GM23248 (cell line): ENCODE measurements at regions not wholly inside any gene's neighbourhood (a gene's known extent, or its start where the extent isn't known, plus 50 kb on each side); places are given as distances from the start of the nearest gene placed in this dataset.
A peak's percentile ranks its signal among the peaks of the same experiment; 100 is the strongest.

Experiments
- DNase-seq: peaks from one replicate; pipeline ENCODE4 v3.0.0-alpha.2; 2015
- H2AFZ ChIP-seq: fragments of 200-600 bp; sonication (generic); 2 replicates; pipeline ENCODE4 v1.6.1; 2016; ENCODE audit warnings: antibody characterized with exemption
- H3F3A ChIP-seq: fragments of 200-600 bp; sonication (generic); 2 replicates; pipeline ENCODE4 v1.6.1; 2016; ENCODE audit warnings: mild to moderate bottlenecking, antibody characterized with exemption, mixed run types; ENCODE audit not compliant: insufficient read depth
- H3K27ac ChIP-seq: fragments of 200-600 bp; sonication (generic); 2 replicates; pipeline ENCODE4 v1.5.1; 2016; ENCODE audit warnings: mild to moderate bottlenecking
- H3K27me3 ChIP-seq: fragments of 200-600 bp; sonication (generic); replicated peaks from 2 replicates; pipeline ENCODE4 v1.6.1; 2016; ENCODE audit warnings: mild to moderate bottlenecking; ENCODE audit not compliant: insufficient read depth
- H3K36me3 ChIP-seq: fragments of 200-600 bp; sonication (generic); 2 replicates; pipeline ENCODE4 v1.6.1; 2016; ENCODE audit warnings: low read depth, mild to moderate bottlenecking
- H3K4me1 ChIP-seq: fragments of 200-600 bp; sonication (generic); 2 replicates; pipeline ENCODE4 v1.6.1; 2016; ENCODE audit warnings: mild to moderate bottlenecking; ENCODE audit not compliant: insufficient read depth
- H3K4me2 ChIP-seq: fragments of 200-600 bp; sonication (generic); one replicate; pipeline ENCODE4 v1.6.1; 2016; ENCODE audit warnings: mild to moderate bottlenecking; ENCODE audit not compliant: unreplicated experiment
- H3K4me3 ChIP-seq: fragments of 200-600 bp; sonication (generic); 2 replicates; pipeline ENCODE4 v1.5.1; 2016; ENCODE audit warnings: mild to moderate bottlenecking
- H3K79me2 ChIP-seq: fragments of 200-600 bp; sonication (generic); 2 replicates; pipeline ENCODE4 v1.6.1; 2016; ENCODE audit warnings: mild to moderate bottlenecking; ENCODE audit not compliant: insufficient read depth
- H3K9ac ChIP-seq: fragments of 200-600 bp; sonication (generic); 2 replicates; pipeline ENCODE4 v1.6.1; 2016; ENCODE audit warnings: mild to moderate bottlenecking
- H3K9me2 ChIP-seq: fragments of 200-600 bp; sonication (generic); 2 replicates; pipeline ENCODE4 v1.6.1; 2016; ENCODE audit warnings: mixed run types, mild to moderate bottlenecking, moderate library complexity; ENCODE audit not compliant: insufficient read depth
- H3K9me3 ChIP-seq: fragments of 200-600 bp; sonication (generic); one replicate; pipeline ENCODE4 v1.6.1; 2017; ENCODE audit warnings: low read depth
- H4K20me1 ChIP-seq: fragments of 200-600 bp; sonication (generic); 2 replicates; pipeline ENCODE4 v1.6.0; 2016; ENCODE audit not compliant: insufficient read depth
- EZH2 ChIP-seq: fragments of 200-600 bp; sonication (generic); IDR thresholded peaks from 2 replicates; pipeline ENCODE4 v1.6.1; 2018; ENCODE audit warnings: antibody characterized with exemption, mild to moderate bottlenecking; ENCODE audit not compliant: insufficient read depth, poor library complexity, severe bottlenecking
- EZH2phosphoT487 ChIP-seq: fragments of 200-600 bp; sonication (generic); IDR thresholded peaks from 2 replicates; pipeline ENCODE4 v1.6.1; 2018; ENCODE audit warnings: antibody characterized with exemption, moderate library complexity, mild to moderate bottlenecking, low read depth; ENCODE audit not compliant: insufficient read depth
- WGBS, 2 experiments: methylation state at CpG; one replicate each; pipeline ENCODE4 v1.1.6; 2015 to 2017; ENCODE audit warnings: low lambda C conversion rate in 2 of 2, low coverage in 1 of 2; ENCODE audit errors: missing lambda C conversion rate in 2 of 2; 5-methylcytosine and 5-hydroxymethylcytosine counted together
- in situ Hi-C: fragments of 300-500 bp; cut with MboI; formaldehyde crosslinking; loops from 2 replicates; pipeline ENCODE4 v1.15.0; 2020

DNA sequence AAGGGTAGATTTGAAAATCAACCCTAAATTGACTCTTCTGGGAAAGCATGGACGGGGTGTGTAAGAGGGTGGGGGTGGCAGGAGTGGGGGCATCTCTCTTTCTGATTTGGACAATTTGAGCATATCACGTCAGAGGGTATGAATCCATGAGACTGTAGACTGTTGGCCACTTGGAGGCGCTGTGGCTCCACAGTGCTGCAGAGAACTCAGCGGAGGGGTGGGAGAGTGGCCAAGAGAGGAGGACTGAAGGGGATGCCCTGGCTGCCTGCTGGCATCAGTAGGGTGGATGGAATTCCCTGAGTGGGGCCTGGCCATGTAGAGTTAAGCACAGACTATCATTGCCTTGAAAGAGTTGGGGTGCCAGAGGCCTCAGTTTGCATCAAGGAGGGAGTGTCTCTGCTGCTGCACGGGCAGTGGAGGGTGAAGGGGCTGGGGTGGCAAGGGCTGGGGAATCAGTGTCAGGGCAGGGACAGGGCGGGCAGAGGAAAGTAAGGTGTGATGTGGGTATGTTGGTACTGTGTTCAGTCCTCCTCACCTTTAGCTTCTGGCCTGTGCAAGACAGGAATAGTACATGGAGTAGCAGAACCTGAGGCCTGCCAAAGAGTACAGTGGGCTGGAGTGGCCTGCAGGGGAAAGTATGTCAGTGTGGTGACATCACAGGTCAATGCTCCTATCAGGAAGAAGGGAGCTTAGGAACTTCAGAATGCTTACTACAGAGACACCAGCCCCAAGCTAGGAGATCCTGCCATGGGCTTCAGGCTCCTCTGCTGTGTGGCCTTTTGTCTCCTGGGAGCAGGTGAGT is 133.5 kb upstream of the PRSS58 start:
- H2AFZ ChIP-seq, result no peak overlapping the region
- no peaks in the 10 kb centered on the region for H3F3A ChIP-seq
- in situ Hi-C loops, result no loop called here
- peaks cover 14% of the 10 kb centered on the region for H3K27me3 ChIP-seq
- H3K9ac ChIP-seq, result no peak overlapping the region
- H3K27ac ChIP-seq, result no peak overlapping the region
- H3K4me1 ChIP-seq, result no peaks in the 10 kb centered on the region
- no peaks in the 10 kb centered on the region for H3K79me2 ChIP-seq
- no peak for TF ChIP-seq EZH2
- no peak for TF ChIP-seq EZH2phosphoT487
- H3K4me2 ChIP-seq, result no peak overlapping the region
- no peaks in the 10 kb centered on the region for H3K9me3 ChIP-seq
- WGBS, 2 experiments, result 50 to 53% methylated on average over 6 of the region's 6 CpGs
- H3K9me2 ChIP-seq, result no peaks in the 10 kb centered on the region
- H4K20me1 ChIP-seq, result no peaks in the 10 kb centered on the region
- peak; percentile 35 for DNase-seq
- no peak overlapping the region for H3K4me3 ChIP-seq
- H3K36me3 ChIP-seq, result no peaks in the 10 kb centered on the region

DNA sequence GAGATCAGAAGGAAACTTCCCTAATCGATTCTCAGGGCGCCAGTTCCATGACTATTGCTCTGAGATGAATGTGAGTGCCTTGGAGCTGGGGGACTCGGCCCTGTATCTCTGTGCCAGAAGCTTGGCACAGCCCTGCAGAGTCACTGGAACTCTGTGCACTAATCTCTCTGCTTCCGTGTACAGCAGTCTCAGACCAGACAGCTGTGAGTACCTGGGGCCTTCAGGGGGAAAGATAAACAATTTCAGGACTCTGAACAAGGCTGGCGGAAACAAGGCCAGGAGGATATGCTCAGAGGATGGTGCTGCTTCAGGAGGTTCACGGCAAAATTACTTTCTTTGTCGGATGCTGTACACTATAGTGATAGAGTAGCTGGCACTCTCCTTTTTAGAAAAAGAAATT is 131.7 kb upstream of the PRSS58 start:
- Histone ChIP-seq H3K9me3 (no peaks in the 10 kb centered on the region), H3K9ac (no peak overlapping the region), H3K4me3 (no peak overlapping the region), H3K4me1 (peaks cover 7% of the 10 kb centered on the region), H3K79me2 (no peaks in the 10 kb centered on the region), H4K20me1 (no peaks in the 10 kb centered on the region), H3K27me3 (no peaks in the 10 kb centered on the region), H3F3A (peaks cover 7% of the 10 kb centered on the region), H3K9me2 (no peaks in the 10 kb centered on the region), H2AFZ (0 out of 2 replicates have a peak overlapping the region, but pooled peaks have one; percentile 24), H3K27ac (no peak overlapping the region), H3K36me3 (no peaks in the 10 kb centered on the region), H3K4me2 (no peak overlapping the region)
- WGBS, 2 experiments, result 69 to 78% methylated on average over 7 of the region's 7 CpGs
- in situ Hi-C loops, result no loop called here
- TF ChIP-seq EZH2, result no peak
- no peak for TF ChIP-seq EZH2phosphoT487
- no peak for DNase-seq

- Histone ChIP-seq H2AFZ (no peak overlapping the region; the same call in 1 of the 2 replicates), H3K4me2 (peak overlapping the region; percentile 74), H3K4me1 (peaks cover 17% of the 10 kb centered on the region), H4K20me1 (no peaks in the 10 kb centered on the region), H3K27me3 (no peaks in the 10 kb centered on the region), H3K9ac (no peak overlapping the region), H3K9me3 (no peaks in the 10 kb centered on the region), H3K9me2 (no peaks in the 10 kb centered on the region), H3K36me3 (no peaks in the 10 kb centered on the region), H3F3A (peaks cover 16% of the 10 kb centered on the region), H3K4me3 (no peak overlapping the region), H3K27ac (peak overlapping the region; percentile 85), H3K79me2 (no peaks in the 10 kb centered on the region)
- in situ Hi-C loops, result no loop called here
- 36 to 43% methylated on average over 8 of the region's 8 CpGs for WGBS, 2 experiments
- peak; percentile 81 for DNase-seq
- TF ChIP-seq EZH2phosphoT487, result no peak
- no peak for TF ChIP-seq EZH2
Observed at GRCh38 chr7:142385491-142386340, 127.9 kb upstream of the PRSS58 start.

GRCh38 chr7:142384493-142384922 is 126.7 kb upstream of the PRSS58 start:
- peak; percentile 91 for DNase-seq
- Histone ChIP-seq H3K36me3 (no peaks in the 10 kb centered on the region), H2AFZ (peak overlapping the region; percentile 84), H3K9ac (peak overlapping the region; percentile 64), H3K27me3 (no peaks in the 10 kb centered on the region), H3K9me3 (no peaks in the 10 kb centered on the region), H3K27ac (peak overlapping the region; percentile 85), H3K4me2 (peak overlapping the region; percentile 74), H3K4me3 (peak overlapping the region; percentile 50), H3K4me1 (peaks cover 17% of the 10 kb centered on the region), H3K9me2 (no peaks in the 10 kb centered on the region), H3K79me2 (no peaks in the 10 kb centered on the region), H3F3A (peaks cover 16% of the 10 kb centered on the region), H4K20me1 (no peaks in the 10 kb centered on the region)
- TF ChIP-seq EZH2phosphoT487, result no peak
- in situ Hi-C loops, result no loop called here
- WGBS, 2 experiments, result 3 to 5% methylated on average over 11 of the region's 11 CpGs
